ENCODE measurements at regions not wholly inside any gene's neighbourhood (a gene's known extent, or its start where the extent isn't known, plus 50 kb on each side); places are given as distances from the start of the nearest gene placed in this dataset.

DNA sequence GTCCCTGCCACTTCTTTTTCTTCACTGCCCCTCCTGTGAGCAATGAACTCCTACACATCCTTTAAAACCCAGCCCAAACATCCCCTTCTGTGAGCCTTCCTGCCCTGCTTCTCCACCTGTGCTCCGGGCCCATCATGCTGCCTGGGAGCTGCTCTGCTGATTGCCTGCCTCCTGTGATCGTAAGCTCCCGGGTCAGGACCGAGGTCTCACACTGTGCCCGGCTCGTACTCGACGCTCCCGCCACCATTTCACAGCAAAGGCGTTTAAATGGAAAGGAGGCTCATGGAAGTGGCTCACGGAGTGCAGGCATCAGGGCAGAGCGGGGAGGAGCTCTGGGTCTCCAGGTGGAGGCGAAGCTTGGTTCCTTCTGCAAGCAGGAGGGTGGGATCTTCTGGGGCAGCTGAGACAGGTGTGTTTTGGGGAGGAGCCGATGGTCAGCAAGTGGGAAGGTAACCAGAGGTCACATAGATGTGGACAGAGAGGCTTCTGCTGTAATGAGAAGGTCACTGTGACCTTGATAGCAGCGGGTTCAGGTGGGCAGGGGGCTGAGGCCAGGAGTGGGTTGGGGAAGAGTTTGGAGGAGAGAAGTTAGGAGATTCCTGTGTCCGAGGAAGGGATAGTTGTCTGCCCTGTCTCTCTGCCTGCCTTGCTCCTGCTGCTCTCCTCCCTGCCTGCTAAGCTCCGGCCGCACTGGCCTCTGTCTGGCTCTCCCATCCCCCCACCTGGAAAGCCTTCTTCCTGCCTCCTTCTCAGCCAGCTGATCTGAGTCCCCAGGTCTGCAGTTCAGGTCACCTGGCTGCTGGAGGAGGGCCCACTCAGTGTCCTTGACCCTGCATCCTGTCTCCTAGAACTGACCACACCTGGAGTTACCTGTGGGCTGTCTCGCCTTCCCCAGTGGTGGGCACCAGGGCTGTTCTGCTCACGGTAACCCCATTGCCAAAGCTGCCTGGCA, 52.7 kb upstream of the FRMD1 start:
- H3K79me2 ChIP-seq (ENCODE audit: insufficient read depth, low read length), result no peaks in the 10 kb centered on the region
- DNase-seq, result no peak
- no peak overlapping the region for H3K27ac ChIP-seq (ENCODE audit: low read depth in 1 of 2, low read length in 2 of 2)
- no peak overlapping the region for H3K4me3 Mint-ChIP-seq
- no peak overlapping the region for H2AFZ ChIP-seq (ENCODE audit: insufficient read depth, low read depth, low read length, poor library complexity, severe bottlenecking)
- TF ChIP-seq, protein P1, sequence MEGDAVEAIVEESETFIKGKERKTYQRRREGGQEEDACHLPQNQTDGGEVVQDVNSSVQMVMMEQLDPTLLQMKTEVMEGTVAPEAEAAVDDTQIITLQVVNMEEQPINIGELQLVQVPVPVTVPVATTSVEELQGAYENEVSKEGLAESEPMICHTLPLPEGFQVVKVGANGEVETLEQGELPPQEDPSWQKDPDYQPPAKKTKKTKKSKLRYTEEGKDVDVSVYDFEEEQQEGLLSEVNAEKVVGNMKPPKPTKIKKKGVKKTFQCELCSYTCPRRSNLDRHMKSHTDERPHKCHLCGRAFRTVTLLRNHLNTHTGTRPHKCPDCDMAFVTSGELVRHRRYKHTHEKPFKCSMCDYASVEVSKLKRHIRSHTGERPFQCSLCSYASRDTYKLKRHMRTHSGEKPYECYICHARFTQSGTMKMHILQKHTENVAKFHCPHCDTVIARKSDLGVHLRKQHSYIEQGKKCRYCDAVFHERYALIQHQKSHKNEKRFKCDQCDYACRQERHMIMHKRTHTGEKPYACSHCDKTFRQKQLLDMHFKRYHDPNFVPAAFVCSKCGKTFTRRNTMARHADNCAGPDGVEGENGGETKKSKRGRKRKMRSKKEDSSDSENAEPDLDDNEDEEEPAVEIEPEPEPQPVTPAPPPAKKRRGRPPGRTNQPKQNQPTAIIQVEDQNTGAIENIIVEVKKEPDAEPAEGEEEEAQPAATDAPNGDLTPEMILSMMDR (IDR thresholded peaks at IDR 0.05), result no peak
- peaks cover 0 to 17% of the 10 kb centered on the region in 2 donors for H3K27me3 ChIP-seq (ENCODE audit: control insufficient read depth in 2 of 2, insufficient read depth in 2 of 2, low read length in 2 of 2)
- WGBS (ENCODE audit: insufficient coverage), result 82% methylated on average over 17 of the region's 20 CpGs
- no peak overlapping the region for H3K9ac ChIP-seq (ENCODE audit: insufficient read depth, low read length, poor library complexity, severe bottlenecking)
- no peak overlapping the region for H3K27ac Mint-ChIP-seq
- H3K9me3 Mint-ChIP-seq, result peaks cover 0 to 4% (median 0%) of the 10 kb centered on the region in 7 donors
- intact Hi-C loops (cut with micrococcal nuclease), result no loop called here
- H3K36me3 Mint-ChIP-seq, result no peaks in the 10 kb centered on the region
- no peak overlapping the region for H3K4me3 ChIP-seq (replicated peaks in 1 of 3; ENCODE audit: low read depth in 2 of 3, low read length in 3 of 3)
- no peak overlapping the region for H3K4me2 ChIP-seq (replicated peaks; ENCODE audit: extremely low read depth, low read length, poor library complexity, severe bottlenecking)
- H3K9me3 ChIP-seq (replicated peaks in 1 of 2; ENCODE audit: control insufficient read depth in 1 of 2, insufficient read depth in 1 of 2, low read length in 2 of 2), result no peaks in the 10 kb centered on the region
- no peaks in the 10 kb centered on the region for H3K4me1 ChIP-seq (ENCODE audit: control insufficient read depth in 1 of 2, insufficient read depth in 2 of 2, low read length in 2 of 2)
- H4K20me1 ChIP-seq (ENCODE audit: insufficient read depth, low read length), result no peaks in the 10 kb centered on the region
- H3K27me3 Mint-ChIP-seq (ENCODE audit: low read depth in 3 of 3), result peaks cover 22 to 28% (median 27%) of the 10 kb centered on the region in 3 donors
- no peaks in the 10 kb centered on the region for H3K36me3 ChIP-seq (replicated peaks in 1 of 2; ENCODE audit: control insufficient read depth in 1 of 2, insufficient read depth in 2 of 2, low read length in 2 of 2)
- no peaks in the 10 kb centered on the region for H3K4me1 Mint-ChIP-seq

DNA sequence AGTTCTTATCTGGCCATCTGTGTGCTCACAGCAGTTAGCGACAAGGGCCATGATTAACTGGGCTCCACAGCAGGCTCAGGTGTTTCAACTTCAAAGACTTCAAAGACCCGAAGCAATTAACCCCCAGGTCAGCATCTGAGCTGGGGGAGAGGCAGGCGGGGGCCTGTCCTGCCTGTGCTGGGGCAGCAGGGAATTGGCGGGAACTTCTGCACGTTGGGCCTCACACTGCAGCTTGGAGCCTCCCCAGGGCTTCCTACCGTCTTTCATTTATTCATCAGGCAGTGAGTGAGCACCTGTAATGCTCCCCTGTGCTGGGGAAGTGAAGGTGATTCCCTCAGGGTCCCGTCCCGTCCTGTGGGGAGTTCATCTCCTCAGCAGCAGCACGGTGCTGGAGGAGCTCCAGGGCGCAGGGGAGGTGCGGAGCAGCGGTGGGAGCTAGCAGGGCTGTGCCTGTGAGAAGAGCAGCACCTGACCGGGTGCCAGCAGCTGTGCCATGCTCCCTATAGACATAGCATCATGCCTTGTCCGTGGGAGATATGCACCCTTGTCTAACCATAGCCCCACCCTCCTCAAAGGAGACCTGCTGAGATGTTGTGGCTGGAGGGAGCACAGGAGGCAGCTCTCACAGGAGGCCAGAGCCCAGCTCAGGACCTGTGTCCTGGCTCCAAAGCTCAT, 51.8 kb upstream of the FRMD1 start:
- Mint-ChIP-seq H3K36me3 (no peaks in the 10 kb centered on the region), H3K9me3 (peaks cover 0 to 4% (median 0%) of the 10 kb centered on the region in 7 donors), H3K27me3 (ENCODE audit: low read depth in 3 of 3) (peaks cover 20 to 28% (median 27%) of the 10 kb centered on the region in 3 donors), H3K4me3 (no peak overlapping the region), H3K4me1 (no peaks in the 10 kb centered on the region), H3K27ac (peak overlapping the region in 1 of 7 donors; percentile 33)
- no peak overlapping the region for H3K9ac ChIP-seq (ENCODE audit: insufficient read depth, low read length, poor library complexity, severe bottlenecking)
- H3K4me1 ChIP-seq (ENCODE audit: control insufficient read depth in 1 of 2, insufficient read depth in 2 of 2, low read length in 2 of 2), result no peaks in the 10 kb centered on the region
- H3K36me3 ChIP-seq (replicated peaks in 1 of 2; ENCODE audit: control insufficient read depth in 1 of 2, insufficient read depth in 2 of 2, low read length in 2 of 2), result no peaks in the 10 kb centered on the region
- TF ChIP-seq, protein P1 (IDR thresholded peaks at IDR 0.05), result no peak
- H3K9me3 ChIP-seq (replicated peaks in 1 of 2; ENCODE audit: control insufficient read depth in 1 of 2, insufficient read depth in 1 of 2, low read length in 2 of 2), result no peaks in the 10 kb centered on the region
- H3K27ac ChIP-seq (ENCODE audit: low read depth in 1 of 2, low read length in 2 of 2), result no peak overlapping the region
- H3K4me3 ChIP-seq (replicated peaks in 1 of 3; ENCODE audit: low read depth in 2 of 3, low read length in 3 of 3), result no peak overlapping the region
- no peaks in the 10 kb centered on the region for H4K20me1 ChIP-seq (ENCODE audit: insufficient read depth, low read length)
- H3K27me3 ChIP-seq (ENCODE audit: control insufficient read depth in 2 of 2, insufficient read depth in 2 of 2, low read length in 2 of 2), result peaks cover 0 to 17% of the 10 kb centered on the region in 2 donors
- intact Hi-C loops (cut with micrococcal nuclease), result no loop called here
- WGBS (ENCODE audit: insufficient coverage), result 82% methylated on average over 13 of the region's 14 CpGs
- no peak overlapping the region for H3K4me2 ChIP-seq (replicated peaks; ENCODE audit: extremely low read depth, low read length, poor library complexity, severe bottlenecking)
- H3K79me2 ChIP-seq (ENCODE audit: insufficient read depth, low read length), result no peaks in the 10 kb centered on the region
- DNase-seq, result no peak
- no peak overlapping the region for H2AFZ ChIP-seq (ENCODE audit: insufficient read depth, low read depth, low read length, poor library complexity, severe bottlenecking)

Measured in CD14-positive monocyte (primary cell).